ENCODE measurements at regions not wholly inside any gene's neighbourhood (a gene's known extent, or its start where the extent isn't known, plus 50 kb on each side); places are given as distances from the start of the nearest gene placed in this dataset.

DNA sequence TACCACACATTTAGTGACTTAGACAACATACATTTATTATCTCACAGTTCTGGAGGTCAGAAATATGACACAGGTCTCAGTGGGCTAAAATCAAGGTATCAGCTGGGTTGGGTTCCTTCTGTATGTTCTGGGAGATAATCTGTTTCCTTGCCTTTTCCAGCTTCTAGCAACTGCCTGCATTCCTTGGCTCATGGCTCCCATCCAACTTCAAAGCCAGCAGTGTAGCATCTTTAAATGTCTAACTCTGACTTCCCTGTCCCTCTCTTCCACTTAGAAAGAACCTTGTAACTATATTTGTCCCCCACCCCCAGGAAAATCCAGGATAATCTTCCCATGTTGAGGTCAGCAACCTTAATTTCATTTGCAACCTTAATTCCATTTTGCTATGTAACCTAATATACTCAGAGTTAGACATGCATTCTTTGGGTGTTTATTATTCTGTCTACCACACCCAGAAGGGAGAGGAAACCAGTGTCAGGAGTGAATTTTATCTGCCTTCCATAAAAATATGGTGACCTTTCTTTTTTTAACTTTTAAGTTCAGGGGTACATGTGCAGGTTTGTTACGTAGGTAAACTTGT is 57.3 kb upstream of the SMIM30 start:
- no peaks in the 10 kb centered on the region for H3K36me3 ChIP-seq (replicated peaks in 1 of 2)
- no peak for TF ChIP-seq POLR2A (IDR thresholded peaks at IDR 0.05)
- TF ChIP-seq, protein P1, sequence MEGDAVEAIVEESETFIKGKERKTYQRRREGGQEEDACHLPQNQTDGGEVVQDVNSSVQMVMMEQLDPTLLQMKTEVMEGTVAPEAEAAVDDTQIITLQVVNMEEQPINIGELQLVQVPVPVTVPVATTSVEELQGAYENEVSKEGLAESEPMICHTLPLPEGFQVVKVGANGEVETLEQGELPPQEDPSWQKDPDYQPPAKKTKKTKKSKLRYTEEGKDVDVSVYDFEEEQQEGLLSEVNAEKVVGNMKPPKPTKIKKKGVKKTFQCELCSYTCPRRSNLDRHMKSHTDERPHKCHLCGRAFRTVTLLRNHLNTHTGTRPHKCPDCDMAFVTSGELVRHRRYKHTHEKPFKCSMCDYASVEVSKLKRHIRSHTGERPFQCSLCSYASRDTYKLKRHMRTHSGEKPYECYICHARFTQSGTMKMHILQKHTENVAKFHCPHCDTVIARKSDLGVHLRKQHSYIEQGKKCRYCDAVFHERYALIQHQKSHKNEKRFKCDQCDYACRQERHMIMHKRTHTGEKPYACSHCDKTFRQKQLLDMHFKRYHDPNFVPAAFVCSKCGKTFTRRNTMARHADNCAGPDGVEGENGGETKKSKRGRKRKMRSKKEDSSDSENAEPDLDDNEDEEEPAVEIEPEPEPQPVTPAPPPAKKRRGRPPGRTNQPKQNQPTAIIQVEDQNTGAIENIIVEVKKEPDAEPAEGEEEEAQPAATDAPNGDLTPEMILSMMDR (IDR thresholded peaks at IDR 0.05), result no peak
- no peaks in the 10 kb centered on the region for H3K9me3 ChIP-seq (replicated peaks in 1 of 3)
- intact Hi-C loops (cut with DNase I), result no loop called here
- H3K4me3 ChIP-seq, result no peak overlapping the region
- H3K27ac ChIP-seq, result no peak overlapping the region
- WGBS, 4 donors, result 85 to 96% (median 94%) methylated on average over 1 of the region's 1 CpG
- no peak for DNase-seq
- no peaks in the 10 kb centered on the region for H3K4me1 ChIP-seq (replicated peaks in 1 of 2)
- no peaks in the 10 kb centered on the region for H3K27me3 ChIP-seq

DNA sequence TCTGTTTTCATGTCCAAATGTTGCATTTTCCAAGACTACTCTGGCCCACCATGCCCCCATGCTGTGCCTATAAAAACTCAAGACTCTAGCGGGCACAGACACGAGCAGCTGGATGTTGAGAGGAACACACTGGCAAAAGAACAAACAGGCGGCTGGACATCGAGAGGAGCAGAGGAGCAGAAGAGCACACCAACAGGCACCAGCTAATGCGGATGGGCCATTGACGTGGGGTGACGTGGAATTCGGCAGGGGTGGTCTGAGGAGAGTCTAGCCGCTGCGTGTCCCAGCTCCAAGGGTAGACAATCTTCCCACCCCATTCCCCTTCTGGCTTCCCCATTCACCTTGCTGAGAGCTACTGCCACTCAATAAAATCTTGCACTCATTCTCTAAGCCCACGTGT is 54.4 kb upstream of the SMIM30 start:
- H3K4me1 ChIP-seq (replicated peaks in 1 of 2), result no peaks in the 10 kb centered on the region
- WGBS, 4 donors, result 92 to 99% (median 96%) methylated on average over 11 of the region's 11 CpGs
- TF ChIP-seq, protein P1 (IDR thresholded peaks at IDR 0.05), result no peak
- no peak for TF ChIP-seq POLR2A (IDR thresholded peaks at IDR 0.05)
- H3K4me3 ChIP-seq, result no peak overlapping the region
- DNase-seq, result no peak
- intact Hi-C loops (cut with DNase I), result no loop called here
- no peak overlapping the region for H3K27ac ChIP-seq
- no peaks in the 10 kb centered on the region for H3K27me3 ChIP-seq
- H3K36me3 ChIP-seq (replicated peaks in 1 of 2), result no peaks in the 10 kb centered on the region
- H3K9me3 ChIP-seq (replicated peaks in 1 of 3), result no peaks in the 10 kb centered on the region

GRCh38 chr7:113170591-113170990 is 52.2 kb upstream of the SMIM30 start:
- intact Hi-C loops (cut with DNase I), result no loop called here
- no peaks in the 10 kb centered on the region for H3K36me3 ChIP-seq (replicated peaks in 1 of 2)
- 63 to 85% (median 75%) methylated on average over 3 of the region's 3 CpGs for WGBS, 4 donors

More at GRCh38 chr7:113170591-113170990, 52.2 kb upstream of the SMIM30 start:
- DNase-seq, result no peak
- no peaks in the 10 kb centered on the region for H3K9me3 ChIP-seq (replicated peaks in 1 of 3)
- no peak overlapping the region for H3K27ac ChIP-seq
- no peaks in the 10 kb centered on the region for H3K4me1 ChIP-seq (replicated peaks in 1 of 2)
- TF ChIP-seq, protein P1 (IDR thresholded peaks at IDR 0.05), result no peak
- no peak for TF ChIP-seq POLR2A (IDR thresholded peaks at IDR 0.05)
- H3K27me3 ChIP-seq, result no peaks in the 10 kb centered on the region
- H3K4me3 ChIP-seq, result no peak overlapping the region
